H9 (cell line): ENCODE measurements at regions not wholly inside any gene's neighbourhood (a gene's known extent, or its start where the extent isn't known, plus 50 kb on each side); places are given as distances from the start of the nearest gene placed in this dataset.

Experiments used
- DNase-seq: peaks from one replicate; pipeline ENCODE4 v3.0.0-alpha.2; 2017
- H2AFZ ChIP-seq: one replicate; pipeline ENCODE4 v1.6.1; 2013; ENCODE audit warnings: mild to moderate bottlenecking, low read length, control low read depth, moderate library complexity
- H2AK5ac ChIP-seq: 2 replicates; pipeline ENCODE4 v1.6.1; 2013; ENCODE audit warnings: low read length, control low read depth, mixed read lengths; ENCODE audit not compliant: insufficient read length
- H2BK120ac ChIP-seq: one replicate; pipeline ENCODE4 v1.6.1; 2013; ENCODE audit warnings: low read depth, mild to moderate bottlenecking, low read length, control low read depth, inconsistent platforms; ENCODE audit not compliant: poor library complexity, severe bottlenecking
- H2BK12ac ChIP-seq: 2 replicates; pipeline ENCODE4 v1.6.1; 2013; ENCODE audit warnings: low read length, control low read depth, mixed read lengths, low read depth; ENCODE audit not compliant: insufficient read length
- H2BK15ac ChIP-seq: 2 replicates; pipeline ENCODE4 v1.6.1; 2013; ENCODE audit warnings: low read depth, low read length, control low read depth
- H2BK20ac ChIP-seq: one replicate; pipeline ENCODE4 v1.6.1; 2013; ENCODE audit warnings: low read depth, mild to moderate bottlenecking, low read length, control low read depth, inconsistent platforms; ENCODE audit not compliant: poor library complexity, severe bottlenecking
- H2BK5ac ChIP-seq: 2 replicates; pipeline ENCODE4 v1.6.1; 2013; ENCODE audit warnings: low read length, control low read depth, mixed read lengths; ENCODE audit not compliant: insufficient read length
- H3K14ac ChIP-seq: 2 replicates; pipeline ENCODE4 v1.6.1; 2013; ENCODE audit warnings: low read length, control low read depth; ENCODE audit not compliant: insufficient read depth
- H3K18ac ChIP-seq: 2 replicates; pipeline ENCODE4 v1.6.1; 2013; ENCODE audit warnings: low read depth, mild to moderate bottlenecking, mixed read lengths, low read length, control low read depth; ENCODE audit not compliant: insufficient read length
- H3K23ac ChIP-seq: 2 replicates; pipeline ENCODE4 v1.6.1; 2013; ENCODE audit warnings: low read length, control low read depth, mixed read lengths, low read depth; ENCODE audit not compliant: insufficient read length
- H3K23me2 ChIP-seq: 2 replicates; pipeline ENCODE4 v1.6.1; 2013; ENCODE audit warnings: low read depth, mild to moderate bottlenecking, mixed read lengths, low read length, control low read depth; ENCODE audit not compliant: insufficient read length, poor library complexity, severe bottlenecking
- H3K27ac ChIP-seq: 2 replicates; pipeline ENCODE4 v1.5.1; 2013; ENCODE audit warnings: low read length, control low read depth, mixed read lengths, low read depth; ENCODE audit not compliant: insufficient read length
- H3K27me3 ChIP-seq: 2 replicates; pipeline ENCODE4 v1.6.1; 2013; ENCODE audit warnings: low read length, control low read depth, inconsistent platforms; ENCODE audit not compliant: insufficient read depth
- H3K4ac ChIP-seq: 2 replicates; pipeline ENCODE4 v1.6.1; 2013; ENCODE audit warnings: low read depth, mild to moderate bottlenecking, control low read depth, inconsistent platforms, low read length, moderate library complexity
- H3K4me1 ChIP-seq: 2 replicates; pipeline ENCODE4 v1.6.1; 2013; ENCODE audit warnings: low read length, control low read depth, inconsistent platforms; ENCODE audit not compliant: insufficient read depth
- H3K4me2 ChIP-seq: 2 replicates; pipeline ENCODE4 v1.6.1; 2013; ENCODE audit warnings: low read length, control low read depth, mixed read lengths; ENCODE audit not compliant: insufficient read length, insufficient read depth
- H3K56ac ChIP-seq: 2 replicates; pipeline ENCODE4 v1.6.1; 2013; ENCODE audit warnings: low read depth, mild to moderate bottlenecking, mixed read lengths, low read length, control low read depth; ENCODE audit not compliant: insufficient read length
- H3K79me1 ChIP-seq: 2 replicates; pipeline ENCODE4 v1.6.1; 2013; ENCODE audit warnings: low read depth, mild to moderate bottlenecking, moderate library complexity, low read length, control low read depth, inconsistent platforms; ENCODE audit not compliant: insufficient read depth, poor library complexity, severe bottlenecking
- H3K79me2 ChIP-seq: 2 replicates; pipeline ENCODE4 v1.6.1; 2013; ENCODE audit warnings: low read length, control low read depth, inconsistent platforms; ENCODE audit not compliant: insufficient read depth
- H3K9ac ChIP-seq: 2 replicates; pipeline ENCODE4 v1.6.1; 2013; ENCODE audit warnings: low read length, control low read depth, mixed read lengths; ENCODE audit not compliant: insufficient read length; ENCODE audit errors: extremely low read depth
- H3K9me3 ChIP-seq: one replicate; pipeline ENCODE4 v1.6.1; 2013; ENCODE audit warnings: low read depth, low read length, inconsistent platforms; ENCODE audit not compliant: control insufficient read depth
- H3T11ph ChIP-seq: one replicate; pipeline ENCODE4 v1.6.1; 2013; ENCODE audit warnings: mild to moderate bottlenecking, low read length, control low read depth, inconsistent platforms
- H4K20me1 ChIP-seq: one replicate; pipeline ENCODE4 v1.6.1; 2013; ENCODE audit not compliant: control insufficient read depth, insufficient read length, insufficient read depth
- H4K5ac ChIP-seq: 2 replicates; pipeline ENCODE4 v1.6.1; 2013; ENCODE audit warnings: low read depth, mild to moderate bottlenecking, mixed read lengths, low read length, control low read depth; ENCODE audit not compliant: insufficient read length
- H4K8ac ChIP-seq: replicated peaks from 2 replicates; pipeline ENCODE4 v1.6.1; 2013; ENCODE audit warnings: low read length, control low read depth, mixed read lengths, low read depth; ENCODE audit not compliant: insufficient read length
- H4K91ac ChIP-seq: 2 replicates; pipeline ENCODE4 v1.6.1; 2013; ENCODE audit warnings: low read depth, mild to moderate bottlenecking, moderate library complexity, mixed read lengths, low read length, control low read depth; ENCODE audit not compliant: insufficient read length
- H3K27ac Mint-ChIP-seq, 3 experiments: 2 replicates in 2 of 3; 3 replicates in 1 of 3; pipeline ENCODE4 v1.8.0; 2020 to 2021; ENCODE audit warnings: mixed read lengths in 3 of 3, mild to moderate bottlenecking in 1 of 3, moderate library complexity in 1 of 3
- H3K27me3 Mint-ChIP-seq: 2 replicates; pipeline ENCODE4 v1.8.0; 2021; ENCODE audit warnings: low read depth, mild to moderate bottlenecking, moderate library complexity, mixed read lengths
- H3K36me3 Mint-ChIP-seq, 3 experiments: 2 replicates in 2 of 3; 3 replicates in 1 of 3; pipeline ENCODE4 v1.8.0; 2020 to 2021; ENCODE audit warnings: low read depth in 3 of 3, mixed read lengths in 3 of 3; ENCODE audit not compliant: insufficient read depth in 1 of 3
- H3K4me1 Mint-ChIP-seq, 2 experiments: 2 replicates each; pipeline ENCODE4 v1.8.0; 2020; ENCODE audit warnings: mixed read lengths in 2 of 2
- H3K4me3 Mint-ChIP-seq, 2 experiments: 2 replicates in 1 of 2; 3 replicates in 1 of 2; pipeline ENCODE4 v1.8.0; 2020 to 2021; ENCODE audit warnings: mild to moderate bottlenecking in 2 of 2, mixed read lengths in 2 of 2, moderate library complexity in 1 of 2
- H3K9me3 Mint-ChIP-seq, 2 experiments: 2 replicates in 1 of 2; 3 replicates in 1 of 2; pipeline ENCODE4 v1.8.0; 2020; ENCODE audit warnings: mild to moderate bottlenecking in 2 of 2, mixed read lengths in 2 of 2, moderate library complexity in 1 of 2
- WGBS: extraction: QIAGEN DNeasy Blood & Tissue Kit; methylation state at CpG from one replicate; pipeline ENCODE4 v1.1.7; 2013; ENCODE audit warnings: missing lambda C conversion rate, low lambda C conversion rate, mixed read lengths; ENCODE audit not compliant: insufficient read length; ENCODE audit errors: extremely low coverage; 5-methylcytosine and 5-hydroxymethylcytosine counted together
- TF ChIP-seq, protein P1 (sequence below): fragments of 200-600 bp; sonication (generic); conservative IDR thresholded peaks from 3 replicates; pipeline ENCODE4 v1.8.0; 2021; ENCODE audit warnings: antibody characterized with exemption, mild to moderate bottlenecking

DNA sequence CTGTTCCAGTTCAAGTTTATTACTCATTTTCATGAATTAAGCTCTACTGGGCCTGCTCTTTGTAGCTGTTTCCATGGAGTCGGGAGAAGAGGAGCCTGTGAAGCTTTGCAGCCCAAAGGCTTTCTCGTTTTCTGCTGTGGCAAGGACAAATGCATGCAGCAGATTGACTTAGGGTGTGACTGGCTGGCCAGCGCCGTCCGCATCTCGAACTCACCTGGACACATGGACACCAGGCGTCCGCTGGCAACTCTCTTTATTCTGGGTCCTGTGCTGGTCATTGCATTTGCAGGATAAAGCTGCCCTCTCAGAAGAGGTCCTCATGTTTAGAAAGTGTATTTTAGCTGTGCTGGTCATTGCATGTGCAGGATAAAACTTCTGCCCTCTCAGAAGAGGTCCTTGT, 350.4 kb downstream of the TMEM121 start:
- Histone ChIP-seq H2BK5ac (no peak overlapping the region), H2AFZ (no peak overlapping the region), H4K91ac (no peak overlapping the region), H3K23me2 (no peaks in the 10 kb centered on the region), H2BK12ac (no peak overlapping the region), H3K4me2 (no peak overlapping the region), H3K23ac (no peak overlapping the region), H3K4me1 (no peaks in the 10 kb centered on the region), H4K20me1 (no peaks in the 10 kb centered on the region), H4K8ac (no peak overlapping the region), H3K18ac (no peak overlapping the region), H3K79me1 (no peaks in the 10 kb centered on the region), H3T11ph (no peak overlapping the region), H3K79me2 (no peaks in the 10 kb centered on the region), H2BK15ac (no peak overlapping the region), H2AK5ac (no peak overlapping the region), H3K56ac (no peak overlapping the region), H3K14ac (no peak overlapping the region), H2BK120ac (no peak overlapping the region), H4K5ac (no peak overlapping the region), H2BK20ac (no peak overlapping the region), H3K4ac (no peak overlapping the region), H3K27me3 (no peaks in the 10 kb centered on the region), H3K9me3 (peaks cover 51% of the 10 kb centered on the region), H3K27ac (no peak overlapping the region), H3K9ac (no peak overlapping the region)
- H3K27me3 Mint-ChIP-seq, result peaks cover 2% of the 10 kb centered on the region
- peaks cover 5 to 36% (median 9%) of the 10 kb centered on the region in 3 experiments; a peak in 5 of 7 replicates for H3K36me3 Mint-ChIP-seq
- no peak overlapping the region for H3K4me3 Mint-ChIP-seq
- no peak overlapping the region for H3K27ac Mint-ChIP-seq
- TF ChIP-seq, protein P1, sequence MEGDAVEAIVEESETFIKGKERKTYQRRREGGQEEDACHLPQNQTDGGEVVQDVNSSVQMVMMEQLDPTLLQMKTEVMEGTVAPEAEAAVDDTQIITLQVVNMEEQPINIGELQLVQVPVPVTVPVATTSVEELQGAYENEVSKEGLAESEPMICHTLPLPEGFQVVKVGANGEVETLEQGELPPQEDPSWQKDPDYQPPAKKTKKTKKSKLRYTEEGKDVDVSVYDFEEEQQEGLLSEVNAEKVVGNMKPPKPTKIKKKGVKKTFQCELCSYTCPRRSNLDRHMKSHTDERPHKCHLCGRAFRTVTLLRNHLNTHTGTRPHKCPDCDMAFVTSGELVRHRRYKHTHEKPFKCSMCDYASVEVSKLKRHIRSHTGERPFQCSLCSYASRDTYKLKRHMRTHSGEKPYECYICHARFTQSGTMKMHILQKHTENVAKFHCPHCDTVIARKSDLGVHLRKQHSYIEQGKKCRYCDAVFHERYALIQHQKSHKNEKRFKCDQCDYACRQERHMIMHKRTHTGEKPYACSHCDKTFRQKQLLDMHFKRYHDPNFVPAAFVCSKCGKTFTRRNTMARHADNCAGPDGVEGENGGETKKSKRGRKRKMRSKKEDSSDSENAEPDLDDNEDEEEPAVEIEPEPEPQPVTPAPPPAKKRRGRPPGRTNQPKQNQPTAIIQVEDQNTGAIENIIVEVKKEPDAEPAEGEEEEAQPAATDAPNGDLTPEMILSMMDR, result no peak
- H3K4me1 Mint-ChIP-seq, result no peaks in the 10 kb centered on the region
- no CpG with 5 or more reads among the region's 8 CpGs for WGBS
- H3K9me3 Mint-ChIP-seq, result peaks cover 91 to 96% of the 10 kb centered on the region in 2 experiments
- DNase-seq, result no peak
